ENCODE measurements at regions not wholly inside any gene's neighbourhood (a gene's known extent, or its start where the extent isn't known, plus 50 kb on each side); places are given as distances from the start of the nearest gene placed in this dataset.

DNA sequence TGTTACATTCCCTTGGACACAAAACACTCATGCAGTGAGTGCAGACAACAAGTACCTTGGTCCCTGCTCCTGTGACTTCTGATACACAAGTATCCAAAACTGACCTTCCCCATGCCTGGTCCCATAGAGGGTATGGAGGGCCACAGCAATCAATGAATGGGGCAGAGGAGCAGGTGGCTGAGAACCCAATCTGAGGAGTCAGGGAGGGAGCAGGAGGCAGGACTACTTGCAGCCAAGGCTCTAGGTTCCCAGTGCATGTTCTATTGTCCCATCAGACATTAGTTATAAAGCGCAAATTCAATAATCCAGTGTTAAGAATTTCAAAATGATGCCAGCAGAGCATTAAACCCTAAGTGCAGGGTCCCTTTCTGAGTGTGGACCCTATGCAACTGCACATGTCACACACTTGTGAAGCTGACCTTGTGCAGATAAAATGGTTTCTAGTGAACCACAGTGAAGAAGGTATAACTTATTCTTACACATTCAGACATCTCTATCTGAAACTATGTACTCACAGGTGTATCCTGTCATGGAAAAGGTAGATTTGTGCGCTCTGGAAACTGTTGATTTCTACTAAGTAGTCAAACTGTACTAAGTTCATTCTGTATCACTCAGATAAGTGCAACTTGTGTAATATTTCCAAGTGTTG lies 107.3 kb upstream of the ABI3BP start:
- DNase-seq (ENCODE audit: low spot score) = no peak
- Mint-ChIP-seq H3K36me3 (ENCODE audit: low read depth) (no peaks in the 10 kb centered on the region), H3K27me3 (ENCODE audit: low read depth) (peaks cover 23% of the 10 kb centered on the region), H3K4me1 (ENCODE audit: low read depth) (no peaks in the 10 kb centered on the region), H3K4me3 (ENCODE audit: low read depth) (no peak overlapping the region), H3K27ac (no peak overlapping the region), H3K9me3 (no peaks in the 10 kb centered on the region)
- intact Hi-C loops (cut with micrococcal nuclease) = no loop called here

DNA sequence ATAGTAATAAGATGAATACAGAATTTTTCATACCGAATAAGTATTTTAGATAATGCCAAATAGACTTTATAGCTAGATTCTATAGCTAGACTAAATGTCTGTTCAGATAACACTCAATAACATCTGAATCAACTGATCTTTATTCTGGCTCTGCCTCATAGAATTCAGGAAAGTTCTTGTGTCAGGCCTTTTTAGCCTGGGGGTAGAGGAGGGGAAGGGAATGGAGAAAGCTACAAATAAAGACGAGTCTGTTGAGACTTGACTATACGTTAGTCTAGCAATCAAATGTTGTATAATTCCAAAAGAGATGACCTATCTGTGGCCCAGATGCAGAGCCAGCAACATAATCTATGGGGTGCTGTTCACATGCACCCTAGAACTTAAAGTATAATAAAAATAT lies 106.6 kb upstream of the ABI3BP start:
- no peaks in the 10 kb centered on the region for H3K4me1 Mint-ChIP-seq (ENCODE audit: low read depth)
- DNase-seq (ENCODE audit: low spot score) = no peak
- H3K4me3 Mint-ChIP-seq (ENCODE audit: low read depth) = no peak overlapping the region
- H3K36me3 Mint-ChIP-seq (ENCODE audit: low read depth) = no peaks in the 10 kb centered on the region
- H3K27ac Mint-ChIP-seq = no peak overlapping the region
- intact Hi-C loops (cut with micrococcal nuclease) = no loop called here
- H3K9me3 Mint-ChIP-seq = no peaks in the 10 kb centered on the region
- peaks cover 21% of the 10 kb centered on the region for H3K27me3 Mint-ChIP-seq (ENCODE audit: low read depth)

DNA sequence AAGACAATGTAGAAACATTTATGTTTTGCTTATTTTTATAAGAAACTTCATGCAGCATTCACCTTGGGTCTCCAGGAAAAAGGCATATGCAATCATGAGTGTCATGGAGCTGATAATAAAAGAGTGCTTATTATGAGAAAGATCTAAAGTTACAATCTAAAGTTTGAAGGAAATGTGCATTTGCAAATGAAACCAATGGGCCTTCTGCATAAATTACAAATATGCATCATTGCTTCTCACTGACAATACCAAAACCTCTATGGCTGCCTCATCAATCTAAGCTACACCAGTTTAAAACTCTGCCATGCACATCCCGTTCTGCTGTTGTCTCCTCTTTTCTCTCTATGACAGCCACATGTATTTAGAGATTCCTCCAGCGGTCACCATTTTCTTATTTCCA lies 103.2 kb upstream of the ABI3BP start:
- H3K4me3 Mint-ChIP-seq (ENCODE audit: low read depth) = no peak overlapping the region
- H3K36me3 Mint-ChIP-seq (ENCODE audit: low read depth) = no peaks in the 10 kb centered on the region
- no peaks in the 10 kb centered on the region for H3K4me1 Mint-ChIP-seq (ENCODE audit: low read depth)
- no peaks in the 10 kb centered on the region for H3K9me3 Mint-ChIP-seq
- H3K27me3 Mint-ChIP-seq (ENCODE audit: low read depth) = peaks cover 18% of the 10 kb centered on the region
- H3K27ac Mint-ChIP-seq = no peak overlapping the region
- intact Hi-C loops (cut with micrococcal nuclease) = no loop called here
- DNase-seq (ENCODE audit: low spot score) = no peak

DNA sequence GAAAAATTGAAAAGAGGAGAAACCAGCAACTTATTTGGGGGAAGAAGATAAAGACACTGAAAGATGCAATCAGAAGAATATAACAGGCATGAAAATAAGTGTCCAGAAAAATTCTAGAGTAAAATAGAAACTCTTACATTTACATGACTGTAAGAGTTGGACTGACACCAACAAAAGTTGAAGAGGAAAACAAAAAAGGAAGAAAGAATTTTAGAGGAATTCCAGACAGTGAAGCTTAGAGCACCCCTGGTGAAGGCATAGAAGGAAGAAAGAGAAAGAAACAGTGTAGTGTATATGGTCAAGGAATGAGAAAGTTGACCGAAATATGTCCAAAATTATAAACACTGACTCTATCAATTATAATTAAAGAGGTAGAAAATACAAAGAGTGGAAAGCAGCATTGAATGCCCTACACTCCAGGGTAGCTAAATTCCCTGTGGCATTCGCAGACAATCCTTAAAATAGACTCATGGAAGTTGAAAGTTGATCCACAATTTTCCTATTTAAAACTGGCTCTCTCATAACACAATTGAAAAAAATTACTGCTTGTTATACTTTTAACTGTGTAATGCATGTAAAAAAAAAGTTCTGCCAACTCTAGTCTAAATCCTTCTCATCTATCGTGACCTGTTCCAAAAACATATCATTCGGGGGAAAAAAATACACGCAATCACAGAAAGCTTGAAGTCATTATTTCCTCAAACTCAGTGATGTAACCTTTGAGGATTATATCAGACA lies 102.6 kb upstream of the ABI3BP start:
- no peak for DNase-seq (ENCODE audit: low spot score)
- H3K27me3 Mint-ChIP-seq (ENCODE audit: low read depth) = peaks cover 18% of the 10 kb centered on the region
- no peak overlapping the region for H3K4me3 Mint-ChIP-seq (ENCODE audit: low read depth)
- no peak overlapping the region for H3K27ac Mint-ChIP-seq
- H3K4me1 Mint-ChIP-seq (ENCODE audit: low read depth) = no peaks in the 10 kb centered on the region
- no peaks in the 10 kb centered on the region for H3K9me3 Mint-ChIP-seq
- intact Hi-C loops (cut with micrococcal nuclease) = no loop called here
- H3K36me3 Mint-ChIP-seq (ENCODE audit: low read depth) = no peaks in the 10 kb centered on the region

DNA sequence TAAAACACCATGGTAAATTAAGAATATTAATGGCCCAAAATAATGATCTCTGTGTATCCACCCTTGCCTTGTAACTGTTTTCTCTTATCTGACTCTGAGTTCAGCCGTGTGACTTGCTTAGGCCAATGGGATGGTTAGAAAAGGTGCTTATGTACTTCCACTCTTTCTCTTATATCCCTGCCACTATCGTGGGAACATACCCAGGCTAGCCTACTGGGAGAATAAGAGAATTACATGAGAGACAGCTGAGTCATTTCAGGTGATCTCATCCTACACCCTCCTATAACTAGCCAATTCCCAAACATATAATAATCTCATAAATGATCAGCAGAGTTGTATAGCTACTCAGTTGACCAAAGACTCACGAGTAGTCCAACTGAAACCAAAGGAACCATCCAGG lies 98.3 kb upstream of the ABI3BP start:
- no peak overlapping the region for H3K27ac Mint-ChIP-seq
- H3K4me1 Mint-ChIP-seq (ENCODE audit: low read depth) = no peaks in the 10 kb centered on the region
- peaks cover 15% of the 10 kb centered on the region for H3K27me3 Mint-ChIP-seq (ENCODE audit: low read depth)
- no peak overlapping the region for H3K4me3 Mint-ChIP-seq (ENCODE audit: low read depth)
- no peak for DNase-seq (ENCODE audit: low spot score)
- no peaks in the 10 kb centered on the region for H3K36me3 Mint-ChIP-seq (ENCODE audit: low read depth)
- intact Hi-C loops (cut with micrococcal nuclease) = no loop called here
- H3K9me3 Mint-ChIP-seq = no peaks in the 10 kb centered on the region

DNA sequence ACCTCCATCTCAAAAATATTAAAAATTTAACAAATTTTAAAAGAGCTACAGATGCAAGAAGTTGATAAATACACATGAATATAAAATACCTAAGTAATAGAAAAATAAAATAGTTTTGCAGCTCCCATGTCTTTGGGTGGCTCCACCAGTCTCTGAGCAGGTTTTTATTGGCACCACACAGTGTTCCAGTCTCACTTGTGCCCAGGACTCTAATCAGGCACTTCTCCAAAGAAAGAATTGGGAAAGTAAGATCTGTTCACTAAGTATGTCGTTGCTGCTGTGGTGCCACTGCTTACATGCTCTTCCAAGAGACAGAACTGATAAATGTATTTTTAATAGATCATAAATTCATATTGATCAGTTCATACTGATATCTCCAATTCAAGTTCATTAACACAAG lies 92.5 kb upstream of the ABI3BP start:
- no peak overlapping the region for H3K27ac Mint-ChIP-seq
- H3K4me3 Mint-ChIP-seq (ENCODE audit: low read depth) = no peak overlapping the region
- no peaks in the 10 kb centered on the region for H3K36me3 Mint-ChIP-seq (ENCODE audit: low read depth)
- peaks cover 7% of the 10 kb centered on the region for H3K27me3 Mint-ChIP-seq (ENCODE audit: low read depth)
- no peaks in the 10 kb centered on the region for H3K9me3 Mint-ChIP-seq
- H3K4me1 Mint-ChIP-seq (ENCODE audit: low read depth) = no peaks in the 10 kb centered on the region
- DNase-seq (ENCODE audit: low spot score) = no peak
- intact Hi-C loops (cut with micrococcal nuclease) = no loop called here

DNA sequence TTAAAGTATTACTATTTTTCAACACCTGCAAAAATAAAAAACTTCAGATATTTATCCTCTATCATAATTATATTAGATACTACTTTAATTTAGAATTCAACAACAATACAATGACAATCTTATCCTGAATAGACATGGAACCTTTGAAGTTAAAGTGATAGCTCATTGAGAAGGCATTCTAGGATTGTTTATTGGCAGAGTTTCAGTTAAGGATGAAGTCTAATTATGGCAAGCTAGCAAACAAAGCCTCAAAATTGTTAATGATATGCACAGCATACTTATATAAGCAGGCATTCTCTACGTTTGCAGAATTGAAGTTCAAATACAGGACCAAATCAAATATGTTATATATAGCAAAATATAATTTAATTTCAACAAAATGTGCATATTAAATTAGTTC lies 91.2 kb upstream of the ABI3BP start:
- H3K27ac Mint-ChIP-seq = no peak overlapping the region
- intact Hi-C loops (cut with micrococcal nuclease) = no loop called here
- no peaks in the 10 kb centered on the region for H3K36me3 Mint-ChIP-seq (ENCODE audit: low read depth)
- H3K4me3 Mint-ChIP-seq (ENCODE audit: low read depth) = no peak overlapping the region
- no peak for DNase-seq (ENCODE audit: low spot score)
- no peaks in the 10 kb centered on the region for H3K9me3 Mint-ChIP-seq
- peaks cover 7% of the 10 kb centered on the region for H3K27me3 Mint-ChIP-seq (ENCODE audit: low read depth)
- H3K4me1 Mint-ChIP-seq (ENCODE audit: low read depth) = no peaks in the 10 kb centered on the region

DNA sequence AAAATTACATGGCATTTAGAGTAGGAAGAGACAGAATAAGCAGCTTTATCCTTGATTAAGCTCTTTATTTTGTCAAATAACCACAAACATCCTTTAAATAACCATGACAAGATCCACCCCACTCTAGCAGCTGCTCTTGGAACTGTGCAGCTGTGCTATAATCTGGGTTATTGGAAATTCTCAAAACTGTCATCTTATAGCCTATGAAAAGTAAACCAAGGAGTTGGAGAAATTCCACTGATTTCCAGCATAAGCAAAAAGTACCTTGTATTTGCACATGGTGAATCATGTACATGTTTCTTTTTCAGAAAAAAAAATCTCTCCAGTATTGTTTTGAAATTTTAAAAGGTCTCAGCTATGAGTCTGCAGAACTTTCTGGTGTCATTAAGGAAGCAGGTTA lies 88.8 kb upstream of the ABI3BP start:
- Mint-ChIP-seq H3K4me1 (ENCODE audit: low read depth) (no peaks in the 10 kb centered on the region), H3K27ac (no peak overlapping the region), H3K36me3 (ENCODE audit: low read depth) (no peaks in the 10 kb centered on the region), H3K27me3 (ENCODE audit: low read depth) (peaks cover 5% of the 10 kb centered on the region), H3K9me3 (no peaks in the 10 kb centered on the region), H3K4me3 (ENCODE audit: low read depth) (no peak overlapping the region)
- DNase-seq (ENCODE audit: low spot score) = no peak
- intact Hi-C loops (cut with micrococcal nuclease) = no loop called here

DNA sequence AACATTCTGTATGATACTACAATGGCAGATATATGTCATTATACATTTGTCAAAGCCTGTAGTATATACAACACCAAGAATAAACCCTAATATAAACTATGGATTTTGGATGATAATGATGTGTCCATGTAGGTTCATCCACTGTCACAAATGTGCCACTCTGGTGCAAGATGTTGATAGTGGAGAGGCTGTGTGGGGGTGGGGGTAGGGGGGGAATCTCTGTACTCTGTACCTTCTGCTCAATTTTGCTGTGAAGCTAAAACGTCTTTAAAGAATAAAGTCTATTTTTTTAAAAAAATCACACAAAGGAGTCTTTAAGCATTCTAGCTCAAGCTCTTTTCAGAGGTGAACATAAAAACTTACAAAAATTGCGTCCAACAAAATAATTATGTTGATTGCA lies 88.2 kb upstream of the ABI3BP start:
- H3K4me3 Mint-ChIP-seq (ENCODE audit: low read depth) = no peak overlapping the region
- peaks cover 5% of the 10 kb centered on the region for H3K27me3 Mint-ChIP-seq (ENCODE audit: low read depth)
- no peaks in the 10 kb centered on the region for H3K4me1 Mint-ChIP-seq (ENCODE audit: low read depth)

DNA sequence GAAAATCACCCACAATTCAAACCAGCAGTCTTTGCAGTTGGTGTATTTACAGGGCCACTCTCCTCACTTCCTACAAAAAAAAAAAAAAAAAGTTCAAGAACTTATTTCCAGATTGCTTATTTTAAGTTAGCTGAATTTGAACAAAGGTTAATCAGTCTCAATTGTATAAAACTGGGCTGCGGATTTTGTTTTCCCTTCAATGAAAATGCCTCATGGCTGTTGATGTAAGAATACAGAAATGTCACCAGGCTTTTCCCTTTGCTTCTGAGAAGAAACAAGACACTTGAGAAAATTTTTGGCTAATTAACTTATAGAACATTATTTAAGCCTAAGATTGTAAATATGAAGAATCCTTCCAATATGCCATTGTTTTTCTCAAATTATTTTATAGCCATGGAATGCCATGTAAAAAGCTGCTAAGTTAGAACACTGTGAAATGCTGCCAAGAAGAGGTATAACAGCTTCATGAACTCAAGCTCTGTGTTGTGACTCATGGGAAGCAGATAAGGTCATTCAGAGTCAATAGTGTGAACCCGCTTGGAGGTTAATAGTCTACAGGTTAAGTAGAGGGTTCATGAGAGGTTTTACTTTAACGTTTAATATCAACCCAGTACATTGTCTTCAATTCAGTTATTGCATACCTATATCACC lies 84.3 kb upstream of the ABI3BP start:
- intact Hi-C loops (cut with micrococcal nuclease) = no loop called here
- Mint-ChIP-seq H3K27me3 (ENCODE audit: low read depth) (peaks cover 5% of the 10 kb centered on the region), H3K36me3 (ENCODE audit: low read depth) (no peaks in the 10 kb centered on the region), H3K27ac (no peak overlapping the region), H3K4me1 (ENCODE audit: low read depth) (no peaks in the 10 kb centered on the region), H3K4me3 (ENCODE audit: low read depth) (no peak overlapping the region), H3K9me3 (no peaks in the 10 kb centered on the region)
- DNase-seq (ENCODE audit: low spot score) = no peak

More for the DNA sequence above, 88.2 kb upstream of the ABI3BP start:
- no peak for DNase-seq (ENCODE audit: low spot score)
- Mint-ChIP-seq H3K27ac (no peak overlapping the region), H3K9me3 (no peaks in the 10 kb centered on the region), H3K36me3 (ENCODE audit: low read depth) (no peaks in the 10 kb centered on the region)
- intact Hi-C loops (cut with micrococcal nuclease) = no loop called here

DNA sequence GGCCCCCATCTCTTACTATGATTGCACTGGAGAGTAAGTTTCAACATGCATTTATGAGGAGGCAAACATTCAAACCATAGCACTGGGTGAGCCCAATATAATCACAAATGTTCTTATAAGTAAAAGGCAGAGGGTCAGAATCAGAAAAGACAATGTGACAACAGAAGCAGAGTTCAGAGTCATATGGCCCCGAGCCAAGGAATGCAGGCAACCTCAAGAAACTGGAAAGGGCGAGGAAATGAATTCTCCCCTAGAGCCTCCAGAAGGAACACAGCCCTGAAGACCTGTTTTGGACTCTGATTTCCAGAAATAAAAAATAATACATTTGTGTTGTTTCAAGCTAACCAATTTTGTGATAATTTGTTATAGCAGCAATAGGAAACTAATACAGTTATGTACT lies 81.3 kb upstream of the ABI3BP start:
- no peaks in the 10 kb centered on the region for H3K36me3 Mint-ChIP-seq (ENCODE audit: low read depth)
- H3K27ac Mint-ChIP-seq = no peak overlapping the region
- intact Hi-C loops (cut with micrococcal nuclease) = no loop called here
- no peak for DNase-seq (ENCODE audit: low spot score)
- H3K4me1 Mint-ChIP-seq (ENCODE audit: low read depth) = peaks cover 6% of the 10 kb centered on the region
- no peaks in the 10 kb centered on the region for H3K9me3 Mint-ChIP-seq
- H3K4me3 Mint-ChIP-seq (ENCODE audit: low read depth) = no peak overlapping the region
- H3K27me3 Mint-ChIP-seq (ENCODE audit: low read depth) = peaks cover 2% of the 10 kb centered on the region

DNA sequence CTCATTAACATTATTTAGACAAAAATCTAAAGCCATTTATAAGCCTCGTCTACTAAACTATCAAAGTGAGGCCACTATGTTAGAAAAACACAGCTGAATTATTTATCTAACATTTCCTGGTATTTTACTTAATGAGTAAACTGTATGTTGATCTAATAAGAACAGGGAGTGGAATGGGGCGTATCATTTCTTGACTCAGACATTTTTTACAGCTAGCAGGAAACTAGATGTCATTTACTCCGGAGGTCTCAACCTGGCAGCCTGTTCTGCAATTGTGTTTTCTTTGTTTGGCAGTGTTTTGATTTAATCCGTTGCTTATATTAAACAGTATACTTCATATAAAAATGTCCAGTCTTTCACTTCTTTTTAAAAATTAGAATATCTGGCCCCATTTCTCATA lies 79.1 kb upstream of the ABI3BP start:
- intact Hi-C loops (cut with micrococcal nuclease) = no loop called here
- Mint-ChIP-seq H3K27me3 (ENCODE audit: low read depth) (peaks cover 2% of the 10 kb centered on the region), H3K36me3 (ENCODE audit: low read depth) (no peaks in the 10 kb centered on the region), H3K4me1 (ENCODE audit: low read depth) (peaks cover 6% of the 10 kb centered on the region), H3K4me3 (ENCODE audit: low read depth) (no peak overlapping the region), H3K9me3 (no peaks in the 10 kb centered on the region), H3K27ac (no peak overlapping the region)
- DNase-seq (ENCODE audit: low spot score) = no peak

DNA sequence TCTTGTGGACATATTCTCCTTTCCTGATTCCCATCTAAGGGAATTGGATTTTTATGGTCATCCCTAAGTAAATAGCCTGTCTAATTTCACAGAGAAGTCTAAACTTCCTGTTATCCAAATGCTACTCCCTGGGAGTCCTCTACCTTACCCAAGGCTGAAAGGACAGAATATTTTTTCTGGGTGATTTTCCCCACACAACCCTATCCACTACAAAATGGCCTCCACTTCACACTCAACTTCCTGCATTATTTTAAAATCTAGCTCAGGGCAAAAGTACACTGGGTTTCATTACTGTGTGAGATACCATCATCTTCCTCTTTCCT lies 77.5 kb upstream of the ABI3BP start:
- Mint-ChIP-seq H3K36me3 (ENCODE audit: low read depth) (no peaks in the 10 kb centered on the region), H3K27ac (no peak overlapping the region), H3K9me3 (no peaks in the 10 kb centered on the region), H3K4me1 (ENCODE audit: low read depth) (peaks cover 6% of the 10 kb centered on the region), H3K4me3 (ENCODE audit: low read depth) (no peak overlapping the region), H3K27me3 (ENCODE audit: low read depth) (peaks cover 8% of the 10 kb centered on the region)
- DNase-seq (ENCODE audit: low spot score) = no peak
- intact Hi-C loops (cut with micrococcal nuclease) = loop anchor here (1.0 kb wide), 2 partner anchors 126 to 310 kb away; no protein-coding TSS in a partner anchor

Data from activated T-helper 2 cell treated with anti-CD3 and anti-CD28 coated beads, Interferon-gamma antibody, Interleukin-2, Interleukin-4, amounts not matched to agents 10 μg/mL and 5 μg/mL and 100 μg/mL, durations not matched to agents 14 hours and 24 hours and 36 hours (primary cell).